GM21825 (cell line): ENCODE measurements at regions not wholly inside any gene's neighbourhood (a gene's known extent, or its start where the extent isn't known, plus 50 kb on each side); places are given as distances from the start of the nearest gene placed in this dataset.

Experiments
- ATAC-seq: cut with Tn5 transposase; IDR thresholded peaks from one replicate; pipeline ENCODE4 v1.9.1; 2021; ENCODE audit warnings: mild to moderate bottlenecking, moderate library complexity; ENCODE audit not compliant: unreplicated experiment

DNA sequence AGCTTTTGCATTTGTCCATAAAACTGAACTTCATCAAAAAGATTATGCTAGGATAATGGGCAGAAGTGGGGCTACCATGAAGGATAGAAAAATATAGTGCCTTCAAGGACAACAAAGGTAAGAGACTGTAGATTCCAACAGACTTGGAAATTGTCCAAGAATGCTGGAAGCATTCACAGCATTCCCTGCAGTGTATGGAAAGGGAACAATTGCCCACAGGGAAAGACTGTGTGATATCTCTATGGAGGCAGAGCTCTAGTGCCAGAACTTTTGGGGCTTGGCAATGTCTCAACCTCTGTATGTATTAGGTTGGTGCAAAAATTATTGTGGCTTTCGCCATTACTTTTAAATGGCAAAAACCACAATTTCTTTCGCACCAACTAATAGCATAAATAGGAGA, 1598.8 kb upstream of the MIR17HG start:
- ATAC-seq = no peak

DNA sequence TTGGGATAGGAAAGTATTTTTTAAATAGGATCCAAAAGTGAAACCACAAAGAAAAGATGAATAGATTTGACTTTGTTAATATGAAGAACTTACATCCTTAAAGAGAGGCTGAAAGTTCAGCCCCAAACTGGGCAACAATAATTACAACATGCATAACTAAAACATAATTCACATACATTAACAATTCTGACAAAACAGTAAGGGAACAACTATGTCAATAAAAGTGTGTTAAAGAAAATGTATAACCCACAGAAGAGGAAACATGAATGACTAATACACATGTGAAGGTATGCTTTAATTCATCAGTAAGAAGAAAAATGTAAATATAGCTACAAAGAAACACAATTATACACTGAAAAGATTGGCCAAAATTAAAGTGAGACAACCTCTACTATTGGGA, 1597.6 kb upstream of the MIR17HG start:
- ATAC-seq = no peak

GRCh38 chr13:89750371-89750770, 1597.1 kb upstream of the MIR17HG start:
- ATAC-seq = no peak

GRCh38 chr13:89751432-89751930, 1596.0 kb upstream of the MIR17HG start:
- no peak for ATAC-seq

- no peak for ATAC-seq
Measured at GRCh38 chr13:89752394-89752793, 1595.1 kb upstream of the MIR17HG start.

GRCh38 chr13:89755729-89756492, 1591.6 kb upstream of the MIR17HG start:
- ATAC-seq = no peak

DNA sequence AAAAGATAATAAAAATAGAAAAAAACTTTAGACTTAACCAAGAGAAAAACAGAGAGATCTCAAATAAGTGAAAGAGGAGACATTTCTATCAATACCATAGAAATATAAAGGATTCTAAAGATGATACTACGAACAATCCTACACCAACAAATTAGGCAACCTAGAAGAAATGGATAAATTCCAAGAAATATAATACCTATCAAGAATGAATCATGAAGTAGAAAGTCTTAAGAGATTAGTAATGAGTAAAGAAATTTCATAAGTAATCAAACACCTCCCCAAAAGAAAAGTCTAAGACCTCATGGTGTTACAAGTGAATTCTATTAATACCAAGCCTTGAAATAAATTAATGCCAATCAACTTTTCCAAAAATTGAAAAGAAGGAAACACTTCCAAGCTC, 1584.5 kb upstream of the MIR17HG start:
- no peak for ATAC-seq

- no peak for ATAC-seq
Measured at GRCh38 chr13:89783221-89783755, 1564.2 kb upstream of the MIR17HG start.

- ATAC-seq = no peak
Measured at GRCh38 chr13:89784161-89784809, 1563.2 kb upstream of the MIR17HG start.

GRCh38 chr13:89786531-89786930, 1561.0 kb upstream of the MIR17HG start:
- no peak for ATAC-seq

DNA sequence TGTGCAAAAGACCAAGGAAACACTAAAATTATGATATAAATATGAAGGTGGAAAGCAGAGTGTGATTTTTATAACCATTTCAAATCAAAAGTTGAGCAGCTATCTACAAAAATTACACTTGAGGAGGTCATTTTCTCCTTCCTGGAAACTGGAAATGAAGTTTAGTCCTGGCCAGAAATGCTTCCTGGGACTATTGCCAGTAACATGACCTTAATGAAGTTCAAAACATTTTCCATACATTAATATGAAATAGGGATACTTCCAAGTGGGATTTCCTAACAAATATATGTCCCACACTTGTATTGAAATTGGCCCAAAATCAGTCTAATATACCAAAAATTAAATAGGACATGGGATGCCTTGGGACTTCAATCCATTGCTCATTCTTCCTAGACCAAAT, 1556.8 kb upstream of the MIR17HG start:
- ATAC-seq = no peak

DNA sequence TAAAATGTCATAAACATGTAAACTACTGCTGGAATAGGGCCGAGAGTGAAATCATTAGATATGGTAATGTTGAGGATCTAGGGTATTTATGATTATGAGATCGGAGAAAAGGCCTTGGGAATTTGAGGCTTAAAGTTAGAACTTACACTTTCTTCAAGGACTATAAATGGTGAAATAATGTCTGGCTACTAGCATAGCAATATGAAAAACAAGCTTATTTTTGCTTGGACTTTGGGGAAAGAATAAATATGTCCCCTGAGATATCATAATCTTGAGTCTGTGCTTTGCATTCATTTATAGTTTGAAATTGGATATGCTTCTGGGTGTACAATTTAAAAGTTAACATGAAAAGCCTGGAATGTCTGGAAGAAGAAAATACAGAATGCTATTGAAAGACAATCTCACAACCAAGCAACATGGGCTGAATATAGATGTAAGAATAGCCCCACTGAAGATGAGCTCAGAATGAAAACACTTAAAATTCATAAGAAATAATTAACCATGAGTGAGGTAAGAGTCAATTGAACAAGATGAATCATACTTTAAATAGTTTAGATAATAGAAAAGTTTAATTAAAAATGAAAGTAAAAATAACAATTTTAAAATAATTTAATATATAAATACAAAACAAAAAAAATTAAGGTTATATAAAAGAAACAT, 1555.4 kb upstream of the MIR17HG start:
- no peak for ATAC-seq

- no peak for ATAC-seq
Measured at GRCh38 chr13:89796196-89796595, 1551.3 kb upstream of the MIR17HG start.

GRCh38 chr13:89803839-89804238, 1543.6 kb upstream of the MIR17HG start:
- no peak for ATAC-seq

DNA sequence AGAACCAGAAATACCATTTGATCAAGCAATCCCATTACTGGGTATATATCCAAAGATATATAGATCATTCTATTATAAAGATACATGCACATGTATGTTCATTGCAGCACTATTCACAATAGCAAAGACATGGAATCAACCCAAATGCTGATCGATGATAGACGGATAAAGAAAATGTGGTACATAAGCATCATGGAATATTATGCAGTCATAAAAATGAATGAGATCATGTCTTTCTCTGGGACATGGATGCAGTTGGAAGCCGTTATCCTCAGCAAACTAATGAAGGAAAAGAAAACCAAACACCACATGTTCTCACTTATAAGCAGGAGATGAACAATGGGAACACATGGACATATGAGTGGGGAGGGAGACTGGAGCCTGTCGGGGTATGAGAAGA, 1540.9 kb upstream of the MIR17HG start:
- no peak for ATAC-seq

GRCh38 chr13:89812856-89813255, 1534.6 kb upstream of the MIR17HG start:
- no peak for ATAC-seq

DNA sequence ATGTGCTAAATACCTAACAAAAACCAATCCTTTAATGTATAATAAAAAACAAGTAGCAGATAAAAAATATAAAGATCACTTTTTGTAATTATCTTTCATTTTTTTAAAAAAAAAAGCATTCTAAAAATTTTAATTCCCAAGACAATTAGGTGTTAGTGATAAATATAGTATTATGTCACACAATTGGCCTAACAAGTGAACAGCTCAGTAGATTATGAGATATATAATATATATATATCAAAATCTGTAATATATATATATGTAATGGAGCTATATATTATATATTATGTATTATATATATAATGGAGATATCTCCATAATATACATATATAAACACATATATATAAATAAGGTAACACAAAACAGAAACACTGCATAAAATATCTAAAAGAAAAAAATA, 1531.1 kb upstream of the MIR17HG start:
- ATAC-seq = no peak

DNA sequence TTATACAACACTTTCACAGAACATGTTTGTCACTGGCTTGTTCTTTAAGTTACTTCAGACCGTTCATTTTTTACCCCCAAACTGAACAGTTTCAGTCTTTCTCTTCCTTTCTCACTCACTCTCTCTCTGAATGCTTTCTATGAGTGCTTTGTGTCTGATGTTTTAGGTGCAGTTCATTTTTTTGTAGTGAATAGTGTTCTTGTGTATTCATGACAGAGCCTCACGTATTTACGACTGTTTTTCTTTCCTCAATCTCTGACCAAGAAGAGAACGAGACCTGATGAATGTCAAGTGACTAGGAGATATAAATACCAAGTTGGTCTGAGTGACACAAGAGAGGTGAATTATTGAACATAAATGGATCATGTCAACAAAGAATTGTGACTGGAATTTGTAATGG, 1525.0 kb upstream of the MIR17HG start:
- ATAC-seq = no peak

- no peak for ATAC-seq
Measured at GRCh38 chr13:89827552-89827951, 1519.9 kb upstream of the MIR17HG start.

DNA sequence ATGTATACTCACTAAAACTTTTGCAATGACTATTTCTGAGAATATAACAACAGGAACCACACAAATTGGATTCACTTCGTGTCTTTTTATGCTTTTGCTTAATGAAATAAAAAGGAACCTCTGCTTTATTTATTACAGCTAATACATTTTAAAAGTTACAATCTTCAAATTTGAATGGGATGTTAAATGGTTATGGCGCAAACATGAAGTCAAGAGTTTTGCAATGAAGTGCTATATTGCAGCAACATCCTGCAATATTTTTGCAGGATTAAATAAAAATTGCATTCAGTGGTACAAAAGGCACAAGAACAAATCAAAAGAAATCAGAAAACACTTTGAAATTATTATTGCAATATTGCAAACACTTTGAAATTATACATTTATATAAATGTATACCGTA, 1519.0 kb upstream of the MIR17HG start:
- ATAC-seq = no peak

DNA sequence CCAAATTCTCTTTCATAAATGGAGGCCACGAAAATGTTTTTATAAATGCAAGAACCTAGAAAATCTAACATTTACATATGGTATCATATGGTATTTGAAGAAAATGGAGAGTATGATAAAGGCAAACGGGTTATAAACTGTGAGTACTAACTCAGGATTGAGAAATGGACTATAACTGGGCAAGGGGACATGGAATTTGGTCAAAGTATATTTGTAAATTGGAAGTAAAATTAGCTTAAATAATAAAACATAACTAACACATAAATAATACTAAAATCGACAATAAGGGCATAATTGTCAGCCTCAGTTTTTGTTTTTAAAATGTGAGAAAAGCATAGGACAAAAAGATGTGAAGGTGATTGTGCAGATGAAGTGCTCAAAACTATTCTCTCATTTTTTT, 1516.3 kb upstream of the MIR17HG start:
- no peak for ATAC-seq

DNA sequence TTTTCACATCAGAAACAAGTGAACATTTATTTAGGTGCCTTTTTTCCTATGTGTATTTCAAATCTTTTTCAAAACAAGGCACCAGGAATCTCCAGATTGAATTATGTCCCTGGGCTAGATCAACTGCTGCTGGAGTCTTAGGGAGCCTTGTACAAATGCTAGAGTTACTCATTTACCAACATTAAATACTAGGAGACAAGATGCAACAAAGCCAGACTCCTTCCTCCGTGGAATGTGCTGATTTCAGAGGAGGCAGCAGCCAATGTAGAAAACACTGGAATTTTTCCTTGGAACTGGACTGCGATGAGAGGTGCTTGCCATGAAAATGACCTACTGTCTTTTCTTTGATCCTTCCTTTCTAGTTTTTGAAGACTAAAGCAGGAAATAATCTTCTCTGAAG, 1514.7 kb upstream of the MIR17HG start:
- ATAC-seq = no peak
